Motor neuron (in vitro differentiated cells): ENCODE measurements at regions not wholly inside any gene's neighbourhood (a gene's known extent, or its start where the extent isn't known, plus 50 kb on each side); places are given as distances from the start of the nearest gene placed in this dataset.
A peak's percentile ranks its signal among the peaks of the same experiment; 100 is the strongest.
"Not testable (repeated sequence)": the region's sequence is repeated elsewhere in the genome, so short reads cannot be mapped to it uniquely, and the experiment has no call there.

Source experiments
- ATAC-seq, 8 experiments: fragments of 200-7000 bp; cut with Tn5 transposase; replicated peaks in 6 of 8; 2 replicates each; pipeline ENCODE4 v1.8.0; 2021; ENCODE audit warnings: mild to moderate bottlenecking in 8 of 8, moderate library complexity in 8 of 8
- H3K27ac ChIP-seq, 2 donors: fragments of 250-450 bp; sonication (Bioruptor Pico); 2 replicates each; pipeline ENCODE4 v1.9.0; 2021; ENCODE audit warnings: antibody characterized with exemption in 2 of 2, mild to moderate bottlenecking in 2 of 2, moderate library complexity in 1 of 2
- H3K4me1 ChIP-seq, 2 donors: fragments of 250-450 bp; sonication (Bioruptor Pico); replicated peaks in 1 of 2; 2 replicates each; pipeline ENCODE4 v1.6.1; 2021; ENCODE audit warnings: antibody characterized with exemption in 2 of 2, mild to moderate bottlenecking in 2 of 2, moderate library complexity in 1 of 2
- H3K4me3 ChIP-seq, 5 donors: fragments of 250-450 bp; sonication (Bioruptor Pico); 2 replicates each; pipeline ENCODE4 v1.9.0; 2021; ENCODE audit warnings: antibody characterized with exemption in 5 of 5, mild to moderate bottlenecking in 5 of 5, moderate library complexity in 4 of 5
- WGBS, 10 experiments: fragments of 450-650 bp; shearing (Covaris generic); methylation state at CpG; one replicate each; pipeline ENCODE4 v1.0.0; 2022; 5-methylcytosine and 5-hydroxymethylcytosine counted together
- in situ Hi-C, 9 experiments: fragments of 400-800 bp; cut with MboI; loops; one replicate each; pipeline ENCODE4 v1.15.0; 2021; ENCODE audit warnings: low sequenced_read_pairs in 9 of 9, low pct_unique_long_range_greater_than_20kb in 2 of 9; ENCODE audit not compliant: unreplicated experiment in 9 of 9

DNA sequence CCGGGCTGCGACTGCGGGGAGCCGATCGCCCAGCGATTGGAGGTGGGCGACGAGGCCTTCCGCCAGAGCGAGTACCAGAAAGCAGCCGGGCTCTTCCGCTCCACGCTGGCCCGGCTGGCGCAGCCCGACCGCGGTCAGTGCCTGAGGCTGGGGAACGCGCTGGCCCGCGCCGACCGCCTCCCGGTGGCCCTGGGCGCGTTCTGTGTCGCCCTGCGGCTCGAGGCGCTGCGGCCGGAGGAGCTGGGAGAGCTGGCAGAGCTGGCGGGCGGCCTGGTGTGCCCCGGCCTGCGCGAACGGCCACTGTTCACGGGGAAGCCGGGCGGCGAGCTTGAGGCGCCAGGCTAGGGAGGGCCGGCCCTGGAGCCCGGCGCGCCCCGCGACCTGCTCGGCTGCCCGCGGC is 3681.5 kb upstream of the TPTE start:
- in situ Hi-C loops, H3K4me1 ChIP-seq, H3K4me3 ChIP-seq, H3K27ac ChIP-seq: not testable (repeated sequence)
- no CpG with 5 or more reads among the region's 53 CpGs for WGBS, 10 experiments
- ATAC-seq: peak in 3 of 8 experiments; percentile 41 to 79 (median 74)
